Activated T-cell treated with anti-CD3 and anti-CD28 coated beads for 4 hours (primary cell): ENCODE measurements at regions not wholly inside any gene's neighbourhood (a gene's known extent, or its start where the extent isn't known, plus 50 kb on each side); places are given as distances from the start of the nearest gene placed in this dataset.

Experiments
- DNase-seq: peaks from one replicate; pipeline ENCODE4 v3.0.0-alpha.2; 2020

DNA sequence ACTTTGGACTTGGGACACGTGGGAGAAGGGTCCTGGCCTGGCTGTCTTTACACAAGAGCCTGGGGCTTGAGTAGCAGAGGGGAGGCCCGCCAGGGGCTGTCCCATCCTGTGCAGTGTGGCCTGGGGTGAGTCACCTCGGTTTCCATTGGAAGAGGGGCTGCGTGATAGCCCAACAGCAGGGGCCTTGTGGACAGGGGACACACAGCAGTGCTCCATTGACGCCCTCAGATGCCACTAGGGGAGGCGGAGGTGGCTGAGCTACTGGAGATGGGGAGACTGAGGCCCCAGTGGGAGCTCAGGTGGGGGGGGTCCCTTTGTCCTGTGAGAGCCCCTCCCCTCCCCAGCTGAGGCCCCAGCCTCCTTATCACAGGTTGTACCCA lies 50.0 kb upstream of the RNU6ATAC start:
- no peak for DNase-seq

- no peak for DNase-seq
Observed at GRCh38 chr9:134214766-134215419, 50.5 kb upstream of the RNU6ATAC start.

DNA sequence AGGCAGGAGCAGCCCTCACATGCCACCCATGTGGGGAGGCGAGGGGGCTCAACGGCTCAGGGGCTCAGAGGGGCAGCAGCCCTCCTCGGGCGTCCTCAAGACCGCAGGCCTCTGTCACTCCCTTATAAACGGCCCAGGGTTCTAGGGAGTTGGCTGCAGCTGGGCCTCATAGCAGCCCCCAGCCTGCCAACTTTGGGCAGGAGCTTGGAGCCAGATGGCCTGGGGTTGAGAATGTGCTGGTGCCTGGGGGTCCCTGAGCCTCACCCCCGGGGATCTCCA lies 51.0 kb upstream of the RNU6ATAC start:
- no peak for DNase-seq

DNA sequence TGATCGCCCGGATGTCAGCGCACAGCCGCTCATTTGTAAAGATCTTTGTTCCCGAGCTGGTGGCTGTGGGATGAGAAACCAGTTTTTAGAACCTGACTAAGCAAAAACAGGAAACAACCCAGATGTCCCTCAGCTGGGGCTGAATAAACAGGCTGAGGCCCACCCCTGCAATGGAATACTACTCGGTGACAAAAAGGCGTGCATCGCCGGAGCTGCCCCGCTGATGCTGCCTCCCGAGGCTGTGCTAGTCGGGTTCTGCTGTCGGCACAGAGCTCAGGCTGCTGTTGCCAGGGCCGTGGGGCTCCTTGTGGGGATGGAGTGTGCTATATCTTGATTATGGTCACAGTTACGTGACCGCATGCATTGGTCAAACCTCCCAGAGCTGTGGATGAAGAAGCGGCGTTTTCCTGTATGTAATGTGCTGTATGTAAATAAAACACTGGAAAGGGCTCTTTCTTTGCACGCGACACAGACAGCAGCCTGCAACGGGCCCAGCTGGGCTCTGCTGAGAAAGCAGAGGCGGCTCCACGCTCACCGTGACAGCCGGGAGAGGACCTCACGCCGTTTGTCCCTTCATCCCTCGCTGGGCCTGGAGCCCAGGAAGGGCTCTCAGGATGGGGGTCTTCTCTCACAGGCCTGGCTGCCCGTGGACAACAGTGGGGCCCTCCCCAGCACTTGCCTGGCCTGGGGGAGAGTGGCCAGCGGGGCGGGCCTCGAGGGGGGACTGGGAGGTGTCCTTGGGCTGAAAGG lies 51.5 kb upstream of the RNU6ATAC start:
- no peak for DNase-seq

DNA sequence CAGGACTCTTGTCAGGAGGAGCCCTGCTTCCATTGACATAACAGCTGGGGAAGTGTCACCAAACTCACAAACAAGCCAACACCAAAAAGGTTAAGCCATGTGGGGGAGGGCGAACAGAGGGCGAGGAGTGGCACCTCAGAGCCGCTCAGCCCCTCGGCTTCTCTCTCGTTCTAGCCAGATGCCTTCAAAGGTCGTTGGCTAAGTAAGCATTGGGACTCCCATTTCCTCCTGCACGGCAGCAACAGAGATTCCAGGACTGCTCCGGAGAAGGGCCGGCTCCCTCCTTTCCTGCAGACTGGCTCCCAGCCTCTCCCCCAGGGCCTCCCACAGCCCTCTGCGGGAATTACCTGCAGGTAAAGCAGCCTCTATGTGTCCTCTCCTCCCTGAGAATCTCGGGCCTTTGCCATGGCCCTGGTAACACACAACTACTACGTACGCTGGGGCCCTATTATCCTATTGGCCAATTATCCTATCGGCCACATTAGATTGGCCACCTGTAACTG lies 52.1 kb upstream of the RNU6ATAC start:
- DNase-seq, result no peak

DNA sequence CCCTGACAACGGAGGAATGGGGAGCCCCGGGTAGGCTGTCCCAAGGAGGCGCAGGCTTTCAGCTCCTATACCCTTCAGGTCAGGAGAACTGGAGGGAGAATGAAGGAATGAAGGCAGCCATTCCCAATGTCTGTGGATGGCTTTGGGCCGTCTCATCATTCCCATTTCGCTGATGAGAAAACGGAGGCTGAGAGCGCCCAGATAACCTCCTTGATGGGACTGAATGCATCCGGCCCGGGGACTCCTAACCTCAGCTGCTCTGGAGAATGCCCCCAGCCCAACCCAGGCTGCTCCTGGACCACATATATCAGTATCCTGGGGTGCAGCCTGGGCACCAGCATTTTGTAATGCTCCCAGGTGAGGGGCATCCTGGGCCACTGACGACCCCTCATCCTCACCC lies 52.6 kb upstream of the RNU6ATAC start:
- no peak for DNase-seq

DNA sequence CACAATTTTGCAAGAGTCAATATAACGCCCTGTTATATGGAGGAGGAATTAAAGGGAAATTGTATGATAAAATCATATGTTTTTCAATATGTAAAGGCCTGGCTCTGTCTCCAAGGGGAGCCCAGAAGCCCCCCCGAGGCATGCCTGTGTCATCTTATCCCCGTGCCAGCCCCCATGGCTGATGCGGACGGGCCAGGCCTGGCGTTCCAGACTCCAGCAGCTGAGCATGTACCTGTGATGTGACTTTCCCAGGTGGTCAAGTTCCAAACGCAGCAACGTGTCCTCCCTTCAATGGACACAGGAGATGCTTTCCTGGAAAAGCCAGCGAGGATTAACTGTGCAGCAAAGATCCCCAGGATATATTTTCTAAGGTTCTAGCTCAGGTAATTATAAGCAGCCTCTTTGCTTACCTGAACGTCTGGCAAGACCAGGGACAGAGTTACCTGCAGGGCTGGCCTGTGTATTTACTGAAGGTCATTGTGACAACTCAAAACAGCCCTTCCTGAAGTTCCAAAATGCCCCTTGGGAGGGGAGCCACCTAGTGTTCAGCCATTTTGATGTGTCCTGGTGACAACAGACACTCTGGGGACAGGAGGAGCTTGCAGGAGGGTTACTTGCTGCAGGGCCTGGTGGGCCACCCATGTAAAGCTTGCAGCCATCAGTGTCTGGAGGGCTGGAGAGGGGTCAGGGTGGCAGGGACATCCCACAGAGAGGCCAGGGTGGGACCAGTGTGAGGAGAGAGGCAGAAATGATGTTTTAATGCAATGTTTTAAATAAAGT lies 53.3 kb upstream of the RNU6ATAC start:
- DNase-seq, result no peak

DNA sequence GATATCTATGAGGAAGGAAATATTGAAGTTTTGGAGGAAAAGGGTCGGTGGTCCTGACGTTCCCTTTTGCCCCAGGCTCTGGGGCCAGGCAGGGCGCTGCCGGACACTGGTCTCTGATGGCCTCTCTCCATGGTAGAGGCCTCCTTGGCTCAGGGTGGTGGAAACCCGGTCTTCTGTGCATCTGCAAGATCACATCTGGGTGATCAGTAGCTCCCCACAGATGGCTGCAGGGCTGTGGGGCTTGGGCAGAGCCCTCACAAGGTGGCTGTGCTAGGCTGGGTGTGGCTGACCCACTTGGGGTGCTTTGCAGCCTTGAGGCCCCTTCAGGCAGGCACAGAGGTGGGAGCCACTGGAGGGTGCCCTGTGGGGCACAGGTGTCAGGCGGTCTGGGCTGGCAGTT lies 53.9 kb upstream of the RNU6ATAC start:
- no peak for DNase-seq

DNA sequence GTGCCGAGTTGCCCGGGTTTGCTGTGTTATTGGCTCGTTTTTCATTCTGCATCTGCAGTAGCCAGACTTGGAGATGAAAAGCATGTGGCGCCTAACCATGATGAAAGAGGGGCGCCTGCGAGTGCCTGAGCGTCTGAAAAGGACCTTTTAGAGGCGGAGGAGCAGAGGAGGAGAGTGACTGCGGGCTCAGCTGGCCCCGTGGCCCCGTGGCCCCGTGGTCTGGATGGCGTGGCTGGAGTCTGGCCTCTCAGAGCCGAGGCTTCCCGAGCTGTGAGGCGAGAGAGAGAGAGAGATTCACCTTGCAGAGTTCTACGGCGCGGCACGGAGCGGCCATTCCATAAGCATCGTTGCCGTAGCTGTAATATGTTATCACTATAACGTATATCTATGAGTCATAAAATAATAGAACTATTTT lies 55.3 kb upstream of the RNU6ATAC start:
- no peak for DNase-seq

GRCh38 chr9:134220311-134220710 lies 55.9 kb upstream of the RNU6ATAC start:
- DNase-seq, result no peak

GRCh38 chr9:134221273-134222017 lies 57.1 kb upstream of the RNU6ATAC start:
- DNase-seq, result no peak

DNA sequence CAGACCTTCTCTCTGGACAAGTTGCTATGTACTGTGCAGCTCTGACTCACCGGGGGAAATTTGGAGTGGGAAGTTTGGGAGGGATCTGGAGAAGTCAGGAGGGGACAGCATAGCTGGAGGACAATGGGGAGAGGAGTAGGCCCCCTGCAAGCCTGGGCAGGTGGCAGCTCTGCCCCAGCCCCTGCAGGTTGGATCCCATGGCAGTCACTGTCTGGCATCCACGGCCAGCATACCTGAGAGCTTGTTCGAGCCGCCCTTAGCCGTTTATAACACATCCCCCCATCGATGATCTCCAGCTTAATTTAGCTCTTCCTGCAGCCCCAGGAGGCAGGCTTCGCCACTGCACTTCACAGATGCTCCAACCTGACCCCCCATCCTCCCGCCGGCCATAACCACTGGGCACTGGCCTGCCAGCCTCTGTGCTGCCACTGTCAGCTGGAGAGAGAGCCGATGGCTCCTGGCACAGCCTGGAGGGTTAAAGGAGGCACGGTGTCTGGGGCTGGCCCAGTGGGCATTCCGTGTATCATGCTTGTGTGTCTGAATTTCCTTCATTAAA lies 57.7 kb upstream of the RNU6ATAC start:
- no peak for DNase-seq

GRCh38 chr9:134223091-134223490 lies 58.7 kb upstream of the RNU6ATAC start:
- no peak for DNase-seq

DNA sequence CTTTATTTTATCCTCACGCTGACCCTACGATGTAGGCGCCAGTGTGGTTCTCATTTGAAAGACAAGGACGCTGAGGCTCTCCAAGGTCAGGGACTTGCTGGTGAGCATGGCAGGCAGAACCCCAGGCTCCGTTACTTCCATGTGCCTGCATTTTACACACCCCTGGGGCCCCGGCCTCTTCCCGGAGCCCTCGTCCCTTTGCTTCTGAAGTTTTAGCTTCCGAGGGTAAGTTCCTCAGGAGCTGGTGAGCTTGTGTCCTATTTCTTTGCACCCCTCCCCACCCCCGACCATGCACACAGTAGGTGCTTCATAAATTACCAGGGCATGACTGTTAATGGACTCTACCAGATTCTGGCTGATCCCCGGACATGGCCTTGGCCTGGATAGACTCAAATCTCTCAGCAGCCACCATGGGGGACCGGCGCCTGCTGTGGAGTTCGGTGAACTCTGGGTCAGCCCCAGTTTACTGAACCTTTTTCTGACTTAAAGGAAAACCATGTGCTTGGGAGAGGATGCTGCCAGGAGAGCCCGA lies 59.3 kb upstream of the RNU6ATAC start:
- DNase-seq, result no peak

DNA sequence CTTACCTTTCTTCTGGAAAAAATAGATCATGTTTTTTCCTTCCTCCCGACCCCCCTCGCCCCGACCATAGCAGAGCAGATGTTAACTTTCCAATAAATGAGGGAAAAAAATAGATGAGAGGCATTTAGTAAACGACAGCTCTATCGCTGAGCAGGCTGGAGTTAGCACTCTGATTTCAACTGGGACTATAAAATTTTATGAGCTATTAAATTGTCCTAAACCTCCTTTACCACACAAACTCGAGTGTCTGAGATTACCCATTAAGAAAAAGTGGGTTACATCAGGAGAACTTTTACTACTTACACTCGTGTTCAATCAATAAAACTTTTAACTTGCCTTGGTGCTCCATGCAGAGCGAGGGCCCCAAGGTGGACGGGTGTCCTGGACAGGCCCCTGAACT lies 59.8 kb upstream of the RNU6ATAC start:
- DNase-seq, result no peak

GRCh38 chr9:134224567-134225093 lies 60.3 kb upstream of the RNU6ATAC start:
- no peak for DNase-seq

DNA sequence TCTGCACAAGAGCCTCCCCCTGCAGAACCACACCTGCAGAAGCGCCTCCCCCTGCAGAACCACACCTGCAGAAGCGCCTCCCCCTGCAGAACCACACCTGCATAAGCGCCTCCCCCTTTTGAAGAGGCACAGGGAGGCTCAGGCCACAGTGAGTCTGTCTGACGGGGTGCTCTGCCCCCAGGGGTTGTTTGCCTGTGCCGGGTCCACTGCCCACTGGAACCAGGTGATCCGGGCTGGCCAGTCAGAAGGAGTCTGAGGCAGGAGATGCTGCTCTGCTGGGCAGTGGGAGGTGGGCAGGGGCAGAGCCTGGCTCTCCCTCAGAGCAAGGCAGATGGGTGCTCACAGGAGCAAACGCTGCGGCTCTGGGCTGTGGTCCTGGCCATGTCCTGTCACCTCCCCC lies 60.8 kb upstream of the RNU6ATAC start:
- no peak for DNase-seq

DNA sequence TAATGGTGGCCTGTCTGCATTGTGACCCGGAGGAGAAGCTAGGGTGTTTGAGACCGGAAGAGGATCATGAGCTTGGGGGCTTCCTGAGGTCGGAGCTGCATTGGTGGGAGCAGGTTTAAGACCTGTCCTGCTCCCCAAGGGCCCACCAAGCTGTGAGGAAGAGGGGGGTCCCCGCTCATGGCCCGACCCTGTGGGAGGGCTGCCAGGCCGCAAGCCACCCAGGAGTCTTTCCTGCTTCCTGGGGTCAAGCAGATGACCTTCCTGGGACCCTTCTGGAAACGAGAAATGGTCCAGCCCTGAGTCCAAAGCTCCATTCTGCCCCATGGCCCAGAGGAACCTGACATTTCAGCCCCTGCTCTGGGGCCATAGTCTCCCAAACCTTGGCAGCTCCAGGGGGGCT lies 61.5 kb upstream of the RNU6ATAC start:
- no peak for DNase-seq

- no peak for DNase-seq
Observed at GRCh38 chr9:134226221-134226930, 62.0 kb upstream of the RNU6ATAC start.

GRCh38 chr9:134227451-134228411 lies 63.4 kb upstream of the RNU6ATAC start:
- no peak for DNase-seq

- no peak for DNase-seq
Observed at GRCh38 chr9:134228649-134229048, 64.3 kb upstream of the RNU6ATAC start.
